Activated CD8-positive, alpha-beta T cell treated with anti-CD3 and anti-CD28 coated beads for 36 hours (primary cell): ENCODE measurements at regions not wholly inside any gene's neighbourhood (a gene's known extent, or its start where the extent isn't known, plus 50 kb on each side); places are given as distances from the start of the nearest gene placed in this dataset.

Source experiments
- ATAC-seq: fragments of 200-7000 bp; cut with Tn5 transposase; one replicate; pipeline ENCODE4 v1.10.0; 2021; ENCODE audit warnings: mild to moderate bottlenecking, moderate library complexity
- CTCF ChIA-PET: fragments of 350-600 bp; sonication (Branson Sonifier 250); formaldehyde crosslinking; loops from one replicate; lab custom pipeline; 2021; ENCODE audit warnings: antibody characterized with exemption; lab: Charles Lee
- POLR2A ChIA-PET: fragments of 350-600 bp; sonication (Branson Sonifier 250); formaldehyde crosslinking; loops from one replicate; lab custom pipeline; 2021; ENCODE audit warnings: antibody characterized with exemption; lab: Charles Lee
- DNase-seq: peaks from one replicate; pipeline ENCODE4 v3.0.0-alpha.2; 2020
- H3K27ac Mint-ChIP-seq: one replicate; pipeline ENCODE4 v1.8.0; 2021; ENCODE audit warnings: mild to moderate bottlenecking, mixed read lengths
- H3K27me3 Mint-ChIP-seq: one replicate; pipeline ENCODE4 v1.8.0; 2021; ENCODE audit warnings: mixed read lengths
- H3K36me3 Mint-ChIP-seq: one replicate; pipeline ENCODE4 v1.8.0; 2021; ENCODE audit warnings: low read depth, mixed read lengths
- H3K4me1 Mint-ChIP-seq: one replicate; pipeline ENCODE4 v1.8.0; 2021; ENCODE audit warnings: low read depth, mixed read lengths
- H3K4me3 Mint-ChIP-seq: one replicate; pipeline ENCODE4 v1.8.0; 2021; ENCODE audit warnings: mild to moderate bottlenecking, moderate library complexity, mixed read lengths
- H3K9me3 Mint-ChIP-seq: one replicate; pipeline ENCODE4 v1.8.0; 2021; ENCODE audit warnings: mixed read lengths
- CTCF ChIP-seq: fragments of 200-600 bp; IDR thresholded peaks from one replicate; pipeline ENCODE4 v1.8.0; 2022; ENCODE audit warnings: antibody characterized with exemption, mild to moderate bottlenecking
- intact Hi-C: fragments of 100-400 bp; cut with micrococcal nuclease; formaldehyde crosslinking; loops from one replicate; pipeline ENCODE4 v1.10.0; 2022

DNA sequence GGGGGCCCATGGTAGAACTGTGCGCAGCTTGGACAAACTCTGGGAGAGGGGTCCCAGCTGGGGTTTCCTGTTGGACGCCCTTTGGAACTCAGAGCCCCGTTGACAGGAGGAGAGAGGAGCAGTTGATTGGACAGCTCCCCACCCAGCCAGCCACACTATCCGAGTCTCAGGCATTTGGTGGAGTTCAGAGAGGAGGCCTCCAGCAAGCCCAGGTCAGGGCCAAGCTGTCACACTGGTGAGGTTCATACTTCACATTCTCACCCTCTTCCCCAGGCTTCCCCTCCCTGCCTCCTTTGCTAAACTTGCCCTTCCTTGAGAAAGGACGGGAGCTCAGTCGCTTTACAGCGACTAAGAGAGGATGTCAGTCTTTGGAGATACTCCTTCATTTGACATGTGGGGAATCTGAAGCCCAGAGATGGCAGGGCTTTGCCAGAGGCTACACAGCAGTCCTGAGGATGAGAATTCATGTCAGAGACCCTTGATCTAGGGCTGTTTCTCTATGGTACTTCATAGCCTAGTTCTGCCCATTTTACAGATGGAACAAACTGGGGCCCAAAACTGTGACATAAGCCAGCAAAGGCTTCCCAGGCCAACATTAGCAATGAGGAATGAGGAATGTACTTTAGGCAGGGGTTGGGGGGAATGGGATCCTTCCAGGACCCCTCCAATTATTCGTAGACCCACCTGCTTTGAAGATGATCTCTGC, 142.2 kb downstream of the SMAD6 start:
- no peaks in the 10 kb centered on the region for H3K9me3 Mint-ChIP-seq
- no peak for ATAC-seq

DNA sequence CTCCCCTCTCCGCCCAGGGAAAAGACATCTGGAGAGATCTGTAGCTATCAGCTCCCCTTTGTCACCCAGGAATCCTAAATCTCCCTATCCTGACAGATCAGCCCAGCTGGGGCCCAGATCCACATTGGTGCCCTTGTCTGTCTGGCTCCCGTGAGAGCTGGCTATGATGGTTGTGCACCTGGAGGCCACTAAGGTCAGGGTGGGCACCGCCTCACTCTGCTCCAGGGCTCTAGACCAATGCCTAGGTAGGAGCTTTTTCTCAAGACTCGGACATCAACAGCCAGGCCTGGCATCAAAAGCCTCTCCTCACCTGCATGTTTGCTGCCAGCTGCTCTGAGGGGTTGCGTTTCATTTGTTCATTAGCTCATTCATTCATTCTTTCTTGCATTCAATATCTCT, 142.7 kb downstream of the SMAD6 start:
- TF ChIP-seq CTCF = no peak
- CTCF ChIA-PET = interaction anchor here (1.4 to 1.7 kb wide), 2 partner anchors 17 to 226 kb away, joined by 4 read pairs; no protein-coding TSS in a partner anchor
- DNase-seq = no peak
- POLR2A ChIA-PET = no interaction called here
- intact Hi-C loops = no loop called here
- Mint-ChIP-seq H3K4me1 (peaks cover 5% of the 10 kb centered on the region), H3K27ac (no peak overlapping the region), H3K9me3 (no peaks in the 10 kb centered on the region), H3K36me3 (no peaks in the 10 kb centered on the region), H3K4me3 (no peak overlapping the region), H3K27me3 (peaks cover 37% of the 10 kb centered on the region)
- ATAC-seq = no peak

More for the DNA sequence above, 142.2 kb downstream of the SMAD6 start:
- CTCF ChIA-PET = interaction anchor here (1.2 to 1.7 kb wide), 3 partner anchors 17 to 241 kb away, joined by 4 to 5 read pairs (median 4); no protein-coding TSS in a partner anchor
- Mint-ChIP-seq H3K36me3 (no peaks in the 10 kb centered on the region), H3K27ac (no peak overlapping the region), H3K4me1 (peaks cover 5% of the 10 kb centered on the region), H3K4me3 (no peak overlapping the region), H3K27me3 (peaks cover 37% of the 10 kb centered on the region)
- TF ChIP-seq CTCF = no peak
- POLR2A ChIA-PET = no interaction called here
- DNase-seq = no peak
- intact Hi-C loops = no loop called here

- no peaks in the 10 kb centered on the region for H3K9me3 Mint-ChIP-seq
- no peak for TF ChIP-seq CTCF
- H3K4me3 Mint-ChIP-seq = no peak overlapping the region
- no peak for ATAC-seq
- no peak for DNase-seq
- ChIA-PET CTCF (interaction anchor here (1.4 to 1.7 kb wide), 2 partner anchors 16 to 227 kb away, joined by 4 read pairs; no protein-coding TSS in a partner anchor), POLR2A (no interaction called here)
- no peaks in the 10 kb centered on the region for H3K36me3 Mint-ChIP-seq
- no peak overlapping the region for H3K27ac Mint-ChIP-seq
- intact Hi-C loops = no loop called here
- H3K4me1 Mint-ChIP-seq = peaks cover 5% of the 10 kb centered on the region
- H3K27me3 Mint-ChIP-seq = peaks cover 37% of the 10 kb centered on the region
Measured at GRCh38 chr15:66845266-66845785, 143.3 kb downstream of the SMAD6 start.

DNA sequence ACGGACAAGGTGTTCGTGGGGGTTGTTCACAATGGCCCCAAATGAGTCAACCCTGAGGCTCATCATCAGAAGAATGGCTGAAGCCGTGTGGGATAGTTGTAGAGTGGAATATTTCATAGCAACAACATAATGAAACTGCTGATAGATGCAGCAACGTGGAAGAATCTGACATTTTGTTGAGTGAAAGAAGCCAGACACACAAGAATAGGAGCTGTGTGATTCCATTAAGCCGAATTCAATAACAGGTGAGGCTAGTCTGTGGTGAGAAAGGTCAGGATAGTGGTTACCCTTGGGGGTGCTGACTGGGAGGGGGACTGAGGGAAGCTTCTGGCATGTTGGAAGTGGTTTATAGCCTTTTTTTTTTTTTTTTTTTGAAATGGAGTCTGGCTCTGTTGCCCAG, 144.0 kb downstream of the SMAD6 start:
- intact Hi-C loops = no loop called here
- DNase-seq = no peak
- Mint-ChIP-seq H3K27me3 (peaks cover 34% of the 10 kb centered on the region), H3K27ac (no peak overlapping the region), H3K9me3 (no peaks in the 10 kb centered on the region), H3K4me1 (peaks cover 5% of the 10 kb centered on the region), H3K4me3 (no peak overlapping the region), H3K36me3 (no peaks in the 10 kb centered on the region)
- no peak for TF ChIP-seq CTCF
- ChIA-PET CTCF (interaction anchor here (1.6 kb wide), 1 partner anchor 242 kb away, joined by 3 read pairs; no protein-coding TSS in a partner anchor), POLR2A (no interaction called here)
- ATAC-seq = no peak

- no peak overlapping the region for H3K27ac Mint-ChIP-seq
- ATAC-seq (no peak), DNase-seq (no peak)
- no peaks in the 10 kb centered on the region for H3K36me3 Mint-ChIP-seq
- no peak for TF ChIP-seq CTCF
- H3K9me3 Mint-ChIP-seq = no peaks in the 10 kb centered on the region
- peaks cover 28% of the 10 kb centered on the region for H3K27me3 Mint-ChIP-seq
- POLR2A ChIA-PET = no interaction called here
- intact Hi-C loops = no loop called here
- CTCF ChIA-PET = interaction anchor here (1.6 kb wide), 1 partner anchor 243 kb away, joined by 3 read pairs; no protein-coding TSS in a partner anchor
- peaks cover 5% of the 10 kb centered on the region for H3K4me1 Mint-ChIP-seq
- H3K4me3 Mint-ChIP-seq = no peak overlapping the region
Measured at GRCh38 chr15:66846811-66847210, 144.8 kb downstream of the SMAD6 start.
